Spleen (tissue), 7 donors: ENCODE measurements at regions not wholly inside any gene's neighbourhood (a gene's known extent, or its start where the extent isn't known, plus 50 kb on each side); places are given as distances from the start of the nearest gene placed in this dataset.

Experiments
- POLR2A ChIP-seq, 3 donors: fragments of 450-650 bp; IDR thresholded peaks; one replicate each; pipeline ENCODE4 v1.5.1; 2017; ENCODE audit warnings: antibody characterized with exemption in 3 of 3, mild to moderate bottlenecking in 1 of 3
- POLR2AphosphoS5 ChIP-seq, 3 donors: sonication (generic); formaldehyde crosslinking; IDR thresholded peaks; one replicate each; pipeline ENCODE4 v1.5.1; 2017; ENCODE audit warnings: antibody characterized with exemption in 3 of 3
- TF ChIP-seq, protein P1 (sequence below), 11 experiments: fragments of 200-600 bp in 7 of 11; fragments of 450-650 bp in 4 of 11; sonication (generic) in 4 of 11; IDR thresholded peaks in 8 of 11; conservative IDR thresholded peaks in 3 of 11; 1 replicate in 7 of 11; 2 replicates in 4 of 11; pipeline versions ENCODE4 v1.4.0 to v1.8.0; 2016 to 2021; ENCODE audit warnings: antibody characterized with exemption in 11 of 11, inconsistent platforms in 4 of 11, mild to moderate bottlenecking in 1 of 11
- donor health status: DM: no; HTN: no; CAD: no; lungs with moderate emphysema.
- donor health status: DM: no; HTN: no; CAD: no.
- donor health status: DM: no; HTN: no; CAD: no.

DNA sequence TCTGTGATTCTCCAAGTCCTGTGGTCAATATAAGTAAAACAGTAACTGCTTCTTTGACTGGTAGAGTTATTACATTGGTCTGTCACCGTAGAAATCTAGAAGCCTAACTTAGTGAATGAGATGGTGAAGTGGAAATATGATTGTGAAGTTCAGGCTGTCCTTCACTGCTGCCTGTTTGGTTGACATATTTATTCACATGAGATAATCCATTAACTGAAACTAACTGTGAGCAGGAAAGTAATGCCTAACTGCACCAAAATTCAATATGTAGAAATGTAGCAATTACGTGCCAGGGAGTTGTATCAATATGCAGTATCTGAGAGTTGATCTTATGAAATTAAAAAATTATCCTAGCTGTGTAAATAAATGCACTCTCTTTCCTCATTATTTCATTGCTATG is 147.7 kb upstream of the APCDD1 start:
- no peak for TF ChIP-seq POLR2AphosphoS5 (IDR thresholded peaks at IDR 0.05)
- TF ChIP-seq, protein P1, sequence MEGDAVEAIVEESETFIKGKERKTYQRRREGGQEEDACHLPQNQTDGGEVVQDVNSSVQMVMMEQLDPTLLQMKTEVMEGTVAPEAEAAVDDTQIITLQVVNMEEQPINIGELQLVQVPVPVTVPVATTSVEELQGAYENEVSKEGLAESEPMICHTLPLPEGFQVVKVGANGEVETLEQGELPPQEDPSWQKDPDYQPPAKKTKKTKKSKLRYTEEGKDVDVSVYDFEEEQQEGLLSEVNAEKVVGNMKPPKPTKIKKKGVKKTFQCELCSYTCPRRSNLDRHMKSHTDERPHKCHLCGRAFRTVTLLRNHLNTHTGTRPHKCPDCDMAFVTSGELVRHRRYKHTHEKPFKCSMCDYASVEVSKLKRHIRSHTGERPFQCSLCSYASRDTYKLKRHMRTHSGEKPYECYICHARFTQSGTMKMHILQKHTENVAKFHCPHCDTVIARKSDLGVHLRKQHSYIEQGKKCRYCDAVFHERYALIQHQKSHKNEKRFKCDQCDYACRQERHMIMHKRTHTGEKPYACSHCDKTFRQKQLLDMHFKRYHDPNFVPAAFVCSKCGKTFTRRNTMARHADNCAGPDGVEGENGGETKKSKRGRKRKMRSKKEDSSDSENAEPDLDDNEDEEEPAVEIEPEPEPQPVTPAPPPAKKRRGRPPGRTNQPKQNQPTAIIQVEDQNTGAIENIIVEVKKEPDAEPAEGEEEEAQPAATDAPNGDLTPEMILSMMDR (IDR thresholded peaks at IDR 0.05 in 8 of 11, conservative IDR thresholded peaks at IDR 0.05 in 3 of 11), result no peak
- TF ChIP-seq POLR2A (IDR thresholded peaks at IDR 0.05), result no peak
